Mucosa of descending colon (tissue), 3 donors: ENCODE measurements at regions not wholly inside any gene's neighbourhood (a gene's known extent, or its start where the extent isn't known, plus 50 kb on each side); places are given as distances from the start of the nearest gene placed in this dataset.

ENCODE experiments used
- ATAC-seq: fragments of 200-7000 bp; cut with Tn5 transposase; one replicate; pipeline ENCODE4 v1.9.1; 2020; ENCODE audit warnings: mild to moderate bottlenecking, moderate library complexity
- DNase-seq, 3 donors: peaks; one replicate each; pipeline ENCODE4 v3.0.0-alpha.2; 2020
- H3K36me3 ChIP-seq: fragments of 200-600 bp; one replicate; pipeline ENCODE4 v1.8.0; 2021; ENCODE audit warnings: low read depth, mild to moderate bottlenecking
- H3K4me1 ChIP-seq: fragments of 200-600 bp; one replicate; pipeline ENCODE4 v1.8.0; 2021; ENCODE audit warnings: low read depth, mild to moderate bottlenecking
- H3K4me3 ChIP-seq: fragments of 200-600 bp; one replicate; pipeline ENCODE4 v1.8.0; 2021; ENCODE audit warnings: mild to moderate bottlenecking
- H3K9me3 ChIP-seq: fragments of 200-600 bp; one replicate; pipeline ENCODE4 v1.8.0; 2021; ENCODE audit warnings: mild to moderate bottlenecking
- intact Hi-C, 2 donors: fragments of 100-400 bp; cut with DNase I in 1 of 2; cut with micrococcal nuclease in 1 of 2; formaldehyde crosslinking; loops; one replicate each; pipeline versions ENCODE4 v1.11.0 to v1.11.1; 2022; cut with DNase I, micrococcal nuclease
- TF ChIP-seq, protein P1 (sequence below): fragments of 200-600 bp; IDR thresholded peaks from one replicate; pipeline ENCODE4 v1.8.0; 2022; ENCODE audit warnings: antibody characterized with exemption, mild to moderate bottlenecking
- donor health status: DM: no; HTN: no; CAD: no; lungs with moderate emphysema.
- donor health status: DM: no; HTN: no; CAD: no.
- donor health status: DM: no; HTN: yes; CAD: no.

DNA sequence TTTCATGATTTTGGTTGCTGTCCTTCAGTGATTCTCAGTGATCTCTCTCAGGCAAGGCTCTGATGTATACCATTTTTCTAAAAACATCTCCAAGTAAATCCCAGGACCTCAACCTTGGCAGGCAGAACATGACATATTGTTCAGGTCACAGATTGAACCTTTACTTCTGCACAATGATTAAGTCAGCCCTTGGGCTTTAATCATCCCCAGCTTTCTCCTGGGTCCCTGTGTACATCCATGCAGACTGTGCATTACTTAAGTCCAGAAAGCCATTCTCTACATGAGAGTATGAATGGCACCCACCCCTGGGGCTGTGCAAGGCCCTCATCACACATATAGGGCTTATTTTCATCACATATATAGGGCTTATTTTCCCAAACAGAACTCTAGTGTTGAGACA, 58.7 kb upstream of the ADAMTS3 start:
- no peak for ATAC-seq
- intact Hi-C loops: no loop called here
- H3K4me3 ChIP-seq: no peak overlapping the region
- TF ChIP-seq, protein P1, sequence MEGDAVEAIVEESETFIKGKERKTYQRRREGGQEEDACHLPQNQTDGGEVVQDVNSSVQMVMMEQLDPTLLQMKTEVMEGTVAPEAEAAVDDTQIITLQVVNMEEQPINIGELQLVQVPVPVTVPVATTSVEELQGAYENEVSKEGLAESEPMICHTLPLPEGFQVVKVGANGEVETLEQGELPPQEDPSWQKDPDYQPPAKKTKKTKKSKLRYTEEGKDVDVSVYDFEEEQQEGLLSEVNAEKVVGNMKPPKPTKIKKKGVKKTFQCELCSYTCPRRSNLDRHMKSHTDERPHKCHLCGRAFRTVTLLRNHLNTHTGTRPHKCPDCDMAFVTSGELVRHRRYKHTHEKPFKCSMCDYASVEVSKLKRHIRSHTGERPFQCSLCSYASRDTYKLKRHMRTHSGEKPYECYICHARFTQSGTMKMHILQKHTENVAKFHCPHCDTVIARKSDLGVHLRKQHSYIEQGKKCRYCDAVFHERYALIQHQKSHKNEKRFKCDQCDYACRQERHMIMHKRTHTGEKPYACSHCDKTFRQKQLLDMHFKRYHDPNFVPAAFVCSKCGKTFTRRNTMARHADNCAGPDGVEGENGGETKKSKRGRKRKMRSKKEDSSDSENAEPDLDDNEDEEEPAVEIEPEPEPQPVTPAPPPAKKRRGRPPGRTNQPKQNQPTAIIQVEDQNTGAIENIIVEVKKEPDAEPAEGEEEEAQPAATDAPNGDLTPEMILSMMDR: no peak
- no peak for DNase-seq
- H3K4me1 ChIP-seq: no peaks in the 10 kb centered on the region
- no peaks in the 10 kb centered on the region for H3K9me3 ChIP-seq
- no peaks in the 10 kb centered on the region for H3K36me3 ChIP-seq
